Memory B cell (primary cell): ENCODE measurements at regions not wholly inside any gene's neighbourhood (a gene's known extent, or its start where the extent isn't known, plus 50 kb on each side); places are given as distances from the start of the nearest gene placed in this dataset.
A peak's percentile ranks its signal among the peaks of the same experiment; 100 is the strongest.
"Not testable (repeated sequence)": the region's sequence is repeated elsewhere in the genome, so short reads cannot be mapped to it uniquely, and the experiment has no call there.

Source experiments
- ATAC-seq: fragments of 150-1000 bp; cut with Tn5 transposase; 2 replicates; pipeline ENCODE4 v1.10.0; 2021; ENCODE audit warnings: low read depth, mild to moderate bottlenecking, moderate library complexity
- DNase-seq, 2 donors: peaks; one replicate each; pipeline ENCODE4 v3.0.0; 2022; ENCODE audit warnings: low spot score in 2 of 2
- H3K27ac Mint-ChIP-seq: one replicate; pipeline ENCODE4 v1.8.0; 2022; ENCODE audit warnings: mild to moderate bottlenecking, moderate library complexity, mixed read lengths
- H3K27me3 Mint-ChIP-seq: one replicate; pipeline ENCODE4 v1.8.0; 2022; ENCODE audit warnings: mixed read lengths
- H3K36me3 Mint-ChIP-seq: one replicate; pipeline ENCODE4 v1.8.0; 2022; ENCODE audit warnings: mild to moderate bottlenecking, mixed read lengths
- H3K4me1 Mint-ChIP-seq: one replicate; pipeline ENCODE4 v1.8.0; 2022; ENCODE audit warnings: mixed read lengths
- H3K4me3 Mint-ChIP-seq: one replicate; pipeline ENCODE4 v1.8.0; 2022; ENCODE audit warnings: mild to moderate bottlenecking, moderate library complexity, mixed read lengths
- H3K9me3 Mint-ChIP-seq: one replicate; pipeline ENCODE4 v1.8.0; 2022; ENCODE audit warnings: mixed read lengths

- H3K27me3 Mint-ChIP-seq, H3K9me3 Mint-ChIP-seq, H3K4me1 Mint-ChIP-seq, H3K36me3 Mint-ChIP-seq: not testable (repeated sequence)
- peak; percentile 76 for ATAC-seq
- peak; percentile 32 to 57 for DNase-seq
- H3K27ac Mint-ChIP-seq, result peak overlapping the region; percentile 91
- H3K4me3 Mint-ChIP-seq, result peak overlapping the region; percentile 93
Measured at GRCh38 chr16:22436823-22437652, 62.6 kb upstream of the CDR2 start.

- Mint-ChIP-seq H3K4me3 (peak overlapping the region; percentile 93), H3K27ac (peak overlapping the region; percentile 91)
- DNase-seq, H3K9me3 Mint-ChIP-seq, H3K36me3 Mint-ChIP-seq, H3K27me3 Mint-ChIP-seq, H3K4me1 Mint-ChIP-seq: not testable (repeated sequence)
- peak; percentile 21 for ATAC-seq
Measured at GRCh38 chr16:22436326-22436822, 62.0 kb upstream of the CDR2 start.

GRCh38 chr16:22431314-22431713 is 56.9 kb upstream of the CDR2 start:
- not testable (repeated sequence) for H3K4me3 Mint-ChIP-seq, H3K4me1 Mint-ChIP-seq, ATAC-seq, H3K27ac Mint-ChIP-seq, H3K9me3 Mint-ChIP-seq, DNase-seq, H3K27me3 Mint-ChIP-seq
- peaks cover 14% of the 10 kb centered on the region for H3K36me3 Mint-ChIP-seq

- ATAC-seq, result no peak
- Mint-ChIP-seq H3K36me3 (peaks cover 23% of the 10 kb centered on the region), H3K27me3 (no peaks in the 10 kb centered on the region)
Measured at GRCh38 chr16:22428654-22429053, 54.2 kb upstream of the CDR2 start.

GRCh38 chr16:22427556-22427955 is 53.1 kb upstream of the CDR2 start:
- peaks cover 30% of the 10 kb centered on the region for H3K36me3 Mint-ChIP-seq
- no peak overlapping the region for H3K4me3 Mint-ChIP-seq
- no peaks in the 10 kb centered on the region for H3K27me3 Mint-ChIP-seq
- ATAC-seq (no peak), DNase-seq (no peak)
- H3K9me3 Mint-ChIP-seq, result peaks cover 2% of the 10 kb centered on the region
- H3K27ac Mint-ChIP-seq, result no peak overlapping the region
- H3K4me1 Mint-ChIP-seq, result peaks cover 2% of the 10 kb centered on the region

More at GRCh38 chr16:22428654-22429053, 54.2 kb upstream of the CDR2 start:
- Mint-ChIP-seq H3K4me1 (peaks cover under 1% of the 10 kb centered on the region), H3K4me3 (no peak overlapping the region), H3K27ac (no peak overlapping the region), H3K9me3 (no peaks in the 10 kb centered on the region)
- DNase-seq, result no peak

GRCh38 chr16:22425847-22426246 is 51.4 kb upstream of the CDR2 start:
- H3K9me3 Mint-ChIP-seq, result peaks cover 2% of the 10 kb centered on the region
- no peak overlapping the region for H3K27ac Mint-ChIP-seq
- H3K36me3 Mint-ChIP-seq, result peaks cover 37% of the 10 kb centered on the region
- no peak for DNase-seq
- ATAC-seq, result no peak
- H3K4me1 Mint-ChIP-seq, result peaks cover 2% of the 10 kb centered on the region
- H3K4me3 Mint-ChIP-seq, result no peak overlapping the region
- H3K27me3 Mint-ChIP-seq, result no peaks in the 10 kb centered on the region

GRCh38 chr16:22425036-22425801 is 50.8 kb upstream of the CDR2 start:
- Mint-ChIP-seq H3K4me1 (peaks cover 2% of the 10 kb centered on the region), H3K27ac (no peak overlapping the region), H3K36me3 (peaks cover 36% of the 10 kb centered on the region), H3K4me3 (no peak overlapping the region), H3K9me3 (peaks cover 2% of the 10 kb centered on the region), H3K27me3 (no peaks in the 10 kb centered on the region)
- DNase-seq (no peak), ATAC-seq (no peak)

- no peak overlapping the region for H3K27ac Mint-ChIP-seq
- no peak overlapping the region for H3K4me3 Mint-ChIP-seq
- ATAC-seq (no peak), DNase-seq (no peak)
- H3K4me1 Mint-ChIP-seq, result peaks cover 2% of the 10 kb centered on the region
- peaks cover 2% of the 10 kb centered on the region for H3K9me3 Mint-ChIP-seq
- H3K27me3 Mint-ChIP-seq, result no peaks in the 10 kb centered on the region
- H3K36me3 Mint-ChIP-seq, result peaks cover 36% of the 10 kb centered on the region
Measured at GRCh38 chr16:22424161-22424937, 49.9 kb upstream of the CDR2 start.
